Gastroesophageal sphincter (tissue), 3 donors: ENCODE measurements at regions not wholly inside any gene's neighbourhood (a gene's known extent, or its start where the extent isn't known, plus 50 kb on each side); places are given as distances from the start of the nearest gene placed in this dataset.

Experiments used
- EP300 ChIP-seq: sonication (generic); formaldehyde crosslinking; IDR thresholded peaks from one replicate; pipeline ENCODE4 v1.6.1; 2017; ENCODE audit warnings: antibody characterized with exemption, mild to moderate bottlenecking
- POLR2A ChIP-seq, 2 donors: fragments of 450-650 bp; IDR thresholded peaks; one replicate each; pipeline ENCODE4 v1.6.1; 2017; ENCODE audit warnings: antibody characterized with exemption in 2 of 2, mild to moderate bottlenecking in 2 of 2, moderate library complexity in 1 of 2
- POLR2AphosphoS5 ChIP-seq: sonication (generic); formaldehyde crosslinking; IDR thresholded peaks from one replicate; pipeline ENCODE4 v1.6.1; 2017; ENCODE audit warnings: antibody characterized with exemption
- TF ChIP-seq, protein P1 (sequence below), 4 experiments: fragments of 200-600 bp in 2 of 4; fragments of 450-650 bp in 2 of 4; sonication (generic) in 1 of 4; IDR thresholded peaks; one replicate each; pipeline ENCODE4 v1.5.1; 2017 to 2019; ENCODE audit warnings: antibody characterized with exemption in 4 of 4, mild to moderate bottlenecking in 2 of 4, moderate library complexity in 2 of 4

DNA sequence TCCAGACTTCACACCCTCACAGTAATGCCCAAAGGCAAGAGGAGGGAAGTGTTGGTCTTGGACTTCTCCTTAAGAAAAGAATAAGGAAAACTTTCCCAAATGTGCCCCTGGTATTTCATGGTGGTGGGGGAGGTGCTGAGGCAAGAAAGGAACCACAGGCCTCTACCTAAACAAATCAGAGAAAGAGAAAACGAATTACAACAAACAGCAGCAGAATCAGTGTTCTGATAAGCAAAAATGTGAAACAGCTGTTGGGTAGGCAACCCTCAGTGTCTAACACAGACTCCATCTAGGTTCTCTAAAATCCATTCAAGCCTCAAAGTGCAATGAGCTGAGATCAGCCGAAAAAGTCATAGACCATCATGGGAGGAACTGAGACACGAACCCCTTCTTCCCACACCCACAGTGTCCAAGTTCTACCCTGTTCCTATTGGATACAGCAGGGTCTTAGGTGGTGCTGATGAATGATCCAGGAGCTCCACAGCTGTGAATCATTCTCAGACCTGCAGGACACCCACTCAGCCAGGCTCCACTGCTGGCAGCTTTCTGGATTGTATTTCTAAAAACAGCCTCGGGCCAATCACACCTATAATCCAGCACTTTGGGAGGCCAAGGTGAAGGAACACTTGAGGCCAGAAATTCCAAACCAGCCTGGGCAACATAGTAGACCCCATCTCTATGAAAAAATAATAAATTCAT, 149.1 kb downstream of the PLPP3 start:
- TF ChIP-seq, protein P1, sequence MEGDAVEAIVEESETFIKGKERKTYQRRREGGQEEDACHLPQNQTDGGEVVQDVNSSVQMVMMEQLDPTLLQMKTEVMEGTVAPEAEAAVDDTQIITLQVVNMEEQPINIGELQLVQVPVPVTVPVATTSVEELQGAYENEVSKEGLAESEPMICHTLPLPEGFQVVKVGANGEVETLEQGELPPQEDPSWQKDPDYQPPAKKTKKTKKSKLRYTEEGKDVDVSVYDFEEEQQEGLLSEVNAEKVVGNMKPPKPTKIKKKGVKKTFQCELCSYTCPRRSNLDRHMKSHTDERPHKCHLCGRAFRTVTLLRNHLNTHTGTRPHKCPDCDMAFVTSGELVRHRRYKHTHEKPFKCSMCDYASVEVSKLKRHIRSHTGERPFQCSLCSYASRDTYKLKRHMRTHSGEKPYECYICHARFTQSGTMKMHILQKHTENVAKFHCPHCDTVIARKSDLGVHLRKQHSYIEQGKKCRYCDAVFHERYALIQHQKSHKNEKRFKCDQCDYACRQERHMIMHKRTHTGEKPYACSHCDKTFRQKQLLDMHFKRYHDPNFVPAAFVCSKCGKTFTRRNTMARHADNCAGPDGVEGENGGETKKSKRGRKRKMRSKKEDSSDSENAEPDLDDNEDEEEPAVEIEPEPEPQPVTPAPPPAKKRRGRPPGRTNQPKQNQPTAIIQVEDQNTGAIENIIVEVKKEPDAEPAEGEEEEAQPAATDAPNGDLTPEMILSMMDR (IDR thresholded peaks at IDR 0.05), result no peak
- TF ChIP-seq POLR2A (IDR thresholded peaks at IDR 0.05), result no peak
- TF ChIP-seq EP300, result no peak
- no peak for TF ChIP-seq POLR2AphosphoS5
